ENCODE measurements at regions not wholly inside any gene's neighbourhood (a gene's known extent, or its start where the extent isn't known, plus 50 kb on each side); places are given as distances from the start of the nearest gene placed in this dataset.

DNA sequence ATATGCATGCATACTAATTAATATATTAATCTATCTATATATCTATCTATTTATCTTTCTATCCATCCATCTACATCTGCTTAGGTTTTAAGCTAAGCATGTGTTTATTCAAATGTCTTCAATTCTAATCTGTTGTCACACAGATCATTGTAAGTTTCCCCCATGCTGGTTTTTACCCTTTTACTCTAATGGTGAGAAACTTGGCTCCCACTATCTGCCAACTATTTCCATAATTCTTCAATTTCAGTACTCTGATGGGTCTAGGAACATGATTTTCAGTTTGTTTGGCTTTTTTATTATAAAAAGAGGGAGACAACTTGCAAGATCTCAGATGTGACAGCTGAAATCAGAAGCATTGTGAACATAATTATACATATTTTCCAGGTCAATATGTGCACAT, 773.8 kb downstream of the PLOD2 start:
- H3K4me1 Mint-ChIP-seq (ENCODE audit: low read depth): no peaks in the 10 kb centered on the region
- Histone ChIP-seq H3K36me3 (ENCODE audit: insufficient read depth, low read length) (no peaks in the 10 kb centered on the region), H3K4me3 (ENCODE audit: low read length) (no peak overlapping the region), H3K9me3 (ENCODE audit: control insufficient read depth in 1 of 2, insufficient read depth in 1 of 2, low read length in 2 of 2) (peaks cover 0 to 5% of the 10 kb centered on the region in 2 experiments), H3K4me1 (ENCODE audit: insufficient read depth, low read length) (no peaks in the 10 kb centered on the region), H3K27ac (ENCODE audit: low read depth in 1 of 2, low read length in 2 of 2) (no peak overlapping the region), H3K27me3 (ENCODE audit: control insufficient read depth in 1 of 2, insufficient read depth in 2 of 2, low read length in 2 of 2) (no peaks in the 10 kb centered on the region)
- ATAC-seq (ENCODE audit: poor library complexity): no peak
- H3K27me3 Mint-ChIP-seq: no peaks in the 10 kb centered on the region
- H3K9me3 Mint-ChIP-seq: no peaks in the 10 kb centered on the region
- no peak for DNase-seq
- intact Hi-C loops (cut with DNase I, micrococcal nuclease): no loop called here
- ChIA-PET POLR2A (no interaction called here), CTCF (interaction anchor here (0.9 kb wide), 1 partner anchor 13 kb away, joined by 3 read pairs; no protein-coding TSS in a partner anchor)
- no peak overlapping the region for H3K4me3 Mint-ChIP-seq
- H3K27ac Mint-ChIP-seq: no peak overlapping the region
- TF ChIP-seq, protein P1, sequence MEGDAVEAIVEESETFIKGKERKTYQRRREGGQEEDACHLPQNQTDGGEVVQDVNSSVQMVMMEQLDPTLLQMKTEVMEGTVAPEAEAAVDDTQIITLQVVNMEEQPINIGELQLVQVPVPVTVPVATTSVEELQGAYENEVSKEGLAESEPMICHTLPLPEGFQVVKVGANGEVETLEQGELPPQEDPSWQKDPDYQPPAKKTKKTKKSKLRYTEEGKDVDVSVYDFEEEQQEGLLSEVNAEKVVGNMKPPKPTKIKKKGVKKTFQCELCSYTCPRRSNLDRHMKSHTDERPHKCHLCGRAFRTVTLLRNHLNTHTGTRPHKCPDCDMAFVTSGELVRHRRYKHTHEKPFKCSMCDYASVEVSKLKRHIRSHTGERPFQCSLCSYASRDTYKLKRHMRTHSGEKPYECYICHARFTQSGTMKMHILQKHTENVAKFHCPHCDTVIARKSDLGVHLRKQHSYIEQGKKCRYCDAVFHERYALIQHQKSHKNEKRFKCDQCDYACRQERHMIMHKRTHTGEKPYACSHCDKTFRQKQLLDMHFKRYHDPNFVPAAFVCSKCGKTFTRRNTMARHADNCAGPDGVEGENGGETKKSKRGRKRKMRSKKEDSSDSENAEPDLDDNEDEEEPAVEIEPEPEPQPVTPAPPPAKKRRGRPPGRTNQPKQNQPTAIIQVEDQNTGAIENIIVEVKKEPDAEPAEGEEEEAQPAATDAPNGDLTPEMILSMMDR (IDR thresholded peaks at IDR 0.05): no peak
- no peaks in the 10 kb centered on the region for H3K36me3 Mint-ChIP-seq (ENCODE audit: low read depth)

DNA sequence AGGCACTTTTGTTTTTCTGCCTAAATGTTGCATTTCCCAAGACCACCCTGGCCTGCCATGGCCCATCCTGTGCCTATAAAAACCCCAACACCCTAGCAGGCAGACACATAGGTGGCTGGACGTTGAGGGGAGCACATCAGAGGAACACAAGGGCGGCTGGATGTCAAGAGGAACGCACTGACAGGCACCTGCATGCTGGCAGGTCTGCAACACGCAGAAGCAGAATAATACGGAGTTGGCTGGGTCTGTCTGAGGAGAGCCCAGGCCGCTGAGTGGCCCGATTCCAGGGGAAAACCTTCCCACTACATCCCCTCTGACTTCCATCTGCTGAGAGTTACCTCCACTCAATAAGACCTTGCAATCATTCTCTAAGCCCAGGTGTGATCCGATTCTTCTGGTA, 765.6 kb downstream of the PLOD2 start:
- peaks cover 6% of the 10 kb centered on the region for H3K9me3 Mint-ChIP-seq
- no peak for ATAC-seq (ENCODE audit: poor library complexity)

DNA sequence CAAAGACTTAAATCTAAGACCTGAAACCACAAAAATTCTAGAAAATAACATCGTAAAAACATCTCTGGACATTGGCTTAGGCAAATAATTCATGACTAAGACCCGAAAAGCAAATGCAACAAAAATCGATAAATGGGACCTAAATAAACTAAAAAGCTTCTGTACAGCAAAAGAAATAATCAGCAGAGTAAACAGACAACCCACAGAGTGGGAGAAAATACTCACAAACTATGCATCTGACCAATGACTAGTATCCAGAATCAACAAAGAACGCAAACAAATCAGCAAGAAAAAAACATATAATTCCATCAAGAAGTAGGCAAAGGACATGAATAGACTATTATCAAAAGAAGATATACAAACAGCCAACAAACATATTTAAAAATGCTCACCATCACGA, 749.4 kb downstream of the PLOD2 start:
- Histone ChIP-seq H3K9me3 (ENCODE audit: control insufficient read depth in 1 of 2, insufficient read depth in 1 of 2, low read length in 2 of 2) (no peaks in the 10 kb centered on the region), H3K27ac (ENCODE audit: low read depth in 1 of 2, low read length in 2 of 2) (no peak overlapping the region), H3K27me3 (ENCODE audit: control insufficient read depth in 1 of 2, insufficient read depth in 2 of 2, low read length in 2 of 2) (no peaks in the 10 kb centered on the region), H3K36me3 (ENCODE audit: insufficient read depth, low read length) (no peaks in the 10 kb centered on the region), H3K4me1 (ENCODE audit: insufficient read depth, low read length) (no peaks in the 10 kb centered on the region), H3K4me3 (ENCODE audit: low read length) (no peak overlapping the region)
- no peaks in the 10 kb centered on the region for H3K27me3 Mint-ChIP-seq
- intact Hi-C loops (cut with DNase I, micrococcal nuclease): no loop called here
- H3K36me3 Mint-ChIP-seq (ENCODE audit: low read depth): no peaks in the 10 kb centered on the region
- DNase-seq: no peak
- no peak for ATAC-seq (ENCODE audit: poor library complexity)
- H3K9me3 Mint-ChIP-seq: no peaks in the 10 kb centered on the region
- no peaks in the 10 kb centered on the region for H3K4me1 Mint-ChIP-seq (ENCODE audit: low read depth)
- TF ChIP-seq, protein P1 (IDR thresholded peaks at IDR 0.05): no peak
- H3K4me3 Mint-ChIP-seq: no peak overlapping the region
- H3K27ac Mint-ChIP-seq: no peak overlapping the region
- CTCF ChIA-PET: no interaction called here
- POLR2A ChIA-PET: no interaction called here

More for the DNA sequence above, 765.6 kb downstream of the PLOD2 start:
- Histone ChIP-seq H3K36me3 (ENCODE audit: insufficient read depth, low read length) (no peaks in the 10 kb centered on the region), H3K4me1 (ENCODE audit: insufficient read depth, low read length) (no peaks in the 10 kb centered on the region), H3K4me3 (ENCODE audit: low read length) (no peak overlapping the region), H3K9me3 (ENCODE audit: control insufficient read depth in 1 of 2, insufficient read depth in 1 of 2, low read length in 2 of 2) (peaks cover 0 to 8% of the 10 kb centered on the region in 2 experiments), H3K27ac (ENCODE audit: low read depth in 1 of 2, low read length in 2 of 2) (no peak overlapping the region), H3K27me3 (ENCODE audit: control insufficient read depth in 1 of 2, insufficient read depth in 2 of 2, low read length in 2 of 2) (no peaks in the 10 kb centered on the region)
- POLR2A ChIA-PET: no interaction called here
- intact Hi-C loops (cut with DNase I, micrococcal nuclease): no loop called here
- TF ChIP-seq, protein P1 (IDR thresholded peaks at IDR 0.05): no peak
- CTCF ChIA-PET: no interaction called here
- no peak overlapping the region for H3K4me3 Mint-ChIP-seq
- H3K27me3 Mint-ChIP-seq: no peaks in the 10 kb centered on the region
- no peak overlapping the region for H3K27ac Mint-ChIP-seq
- no peaks in the 10 kb centered on the region for H3K4me1 Mint-ChIP-seq (ENCODE audit: low read depth)
- no peak for DNase-seq
- H3K36me3 Mint-ChIP-seq (ENCODE audit: low read depth): no peaks in the 10 kb centered on the region
